Uterus (tissue), 2 donors: ENCODE measurements at regions not wholly inside any gene's neighbourhood (a gene's known extent, or its start where the extent isn't known, plus 50 kb on each side); places are given as distances from the start of the nearest gene placed in this dataset.

Experiments used
- POLR2A ChIP-seq, 2 donors: fragments of 450-650 bp; IDR thresholded peaks; one replicate each; pipeline ENCODE4 v1.6.1; 2016; ENCODE audit warnings: antibody characterized with exemption in 2 of 2, mild to moderate bottlenecking in 1 of 2, moderate library complexity in 1 of 2
- TF ChIP-seq, protein P1 (sequence below), 4 experiments: fragments of 200-600 bp in 2 of 4; fragments of 450-650 bp in 2 of 4; sonication (generic) in 2 of 4; IDR thresholded peaks; one replicate each; pipeline ENCODE4 v1.5.1; 2016 to 2019; ENCODE audit warnings: antibody characterized with exemption in 4 of 4, mild to moderate bottlenecking in 2 of 4, moderate library complexity in 1 of 4

DNA sequence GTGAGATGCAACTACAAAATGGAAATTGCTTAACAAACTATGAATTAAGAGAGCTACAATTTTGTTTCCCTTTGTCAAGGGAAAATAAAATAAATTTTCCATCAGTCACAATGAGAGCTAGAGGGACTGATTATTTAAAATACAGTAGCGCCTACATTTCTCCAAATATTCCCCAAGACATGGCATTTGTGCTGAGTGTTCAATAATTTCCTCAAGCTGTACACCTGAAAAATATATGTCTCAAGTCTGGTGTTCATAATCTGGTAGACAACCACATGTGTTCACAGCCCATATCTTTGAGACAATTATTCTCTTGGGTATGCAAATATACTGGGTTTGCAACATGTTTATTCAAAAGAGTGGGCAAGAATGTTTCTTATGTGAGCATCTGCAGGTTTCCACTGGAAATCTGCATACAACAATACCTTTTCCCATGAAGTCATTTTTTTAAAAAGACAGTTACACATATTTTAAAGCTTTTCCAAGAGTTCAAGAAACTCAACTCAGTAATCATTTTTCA is 240.1 kb upstream of the VRK2 start:
- TF ChIP-seq, protein P1, sequence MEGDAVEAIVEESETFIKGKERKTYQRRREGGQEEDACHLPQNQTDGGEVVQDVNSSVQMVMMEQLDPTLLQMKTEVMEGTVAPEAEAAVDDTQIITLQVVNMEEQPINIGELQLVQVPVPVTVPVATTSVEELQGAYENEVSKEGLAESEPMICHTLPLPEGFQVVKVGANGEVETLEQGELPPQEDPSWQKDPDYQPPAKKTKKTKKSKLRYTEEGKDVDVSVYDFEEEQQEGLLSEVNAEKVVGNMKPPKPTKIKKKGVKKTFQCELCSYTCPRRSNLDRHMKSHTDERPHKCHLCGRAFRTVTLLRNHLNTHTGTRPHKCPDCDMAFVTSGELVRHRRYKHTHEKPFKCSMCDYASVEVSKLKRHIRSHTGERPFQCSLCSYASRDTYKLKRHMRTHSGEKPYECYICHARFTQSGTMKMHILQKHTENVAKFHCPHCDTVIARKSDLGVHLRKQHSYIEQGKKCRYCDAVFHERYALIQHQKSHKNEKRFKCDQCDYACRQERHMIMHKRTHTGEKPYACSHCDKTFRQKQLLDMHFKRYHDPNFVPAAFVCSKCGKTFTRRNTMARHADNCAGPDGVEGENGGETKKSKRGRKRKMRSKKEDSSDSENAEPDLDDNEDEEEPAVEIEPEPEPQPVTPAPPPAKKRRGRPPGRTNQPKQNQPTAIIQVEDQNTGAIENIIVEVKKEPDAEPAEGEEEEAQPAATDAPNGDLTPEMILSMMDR (IDR thresholded peaks at IDR 0.05): no peak
- TF ChIP-seq POLR2A (IDR thresholded peaks at IDR 0.05): no peak
